Breast epithelium (tissue), 3 donors: ENCODE measurements at regions not wholly inside any gene's neighbourhood (a gene's known extent, or its start where the extent isn't known, plus 50 kb on each side); places are given as distances from the start of the nearest gene placed in this dataset.

Source experiments
- CTCF ChIP-seq, 3 donors: fragments of 450-650 bp; IDR thresholded peaks; one replicate each; pipeline ENCODE4 v1.5.1; 2016 to 2017; ENCODE audit warnings: antibody characterized with exemption in 3 of 3, mild to moderate bottlenecking in 3 of 3, moderate library complexity in 3 of 3
- POLR2A ChIP-seq: fragments of 450-650 bp; IDR thresholded peaks from one replicate; pipeline ENCODE4 v1.6.1; 2016; ENCODE audit warnings: antibody characterized with exemption, mild to moderate bottlenecking, moderate library complexity
- POLR2AphosphoS5 ChIP-seq, 3 donors: sonication (generic); formaldehyde crosslinking; IDR thresholded peaks; one replicate each; pipeline ENCODE4 v1.6.1; 2017; ENCODE audit warnings: antibody characterized with exemption in 3 of 3

DNA sequence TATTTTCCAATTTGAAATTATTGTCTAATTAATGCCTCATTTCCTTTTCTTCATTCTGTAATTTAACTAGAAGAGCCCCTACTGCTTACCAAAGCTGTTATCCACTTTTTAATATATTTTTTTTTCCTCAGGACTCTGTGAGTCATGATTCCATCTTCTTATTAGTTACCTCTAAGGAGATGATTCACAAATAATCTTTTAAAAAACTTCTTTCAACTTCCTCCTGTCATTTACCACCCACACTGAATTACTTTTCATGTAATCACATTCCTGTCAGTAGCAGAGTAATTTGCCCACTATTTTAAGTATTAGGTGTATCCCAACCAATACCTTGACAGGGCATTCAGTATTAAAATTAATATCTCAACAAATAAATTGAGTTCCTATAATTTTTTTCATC is 470.9 kb upstream of the ADGRL3 start:
- no peak for TF ChIP-seq POLR2A
- TF ChIP-seq CTCF (IDR thresholded peaks at IDR 0.05): no peak
- no peak for TF ChIP-seq POLR2AphosphoS5 (IDR thresholded peaks at IDR 0.05)
